Glutamatergic neuron (in vitro differentiated cells): ENCODE measurements at regions not wholly inside any gene's neighbourhood (a gene's known extent, or its start where the extent isn't known, plus 50 kb on each side); places are given as distances from the start of the nearest gene placed in this dataset.

Experiments used
- DNase-seq: peaks from one replicate; pipeline ENCODE4 v3.0.0; 2022
- H3K27ac Mint-ChIP-seq: one replicate; pipeline ENCODE4 v1.8.0; 2020; ENCODE audit warnings: mild to moderate bottlenecking, mixed read lengths, inconsistent platforms; ENCODE audit not compliant: unreplicated experiment
- H3K27me3 Mint-ChIP-seq: one replicate; pipeline ENCODE4 v1.8.0; 2020; ENCODE audit warnings: mild to moderate bottlenecking, moderate library complexity, mixed read lengths, inconsistent platforms; ENCODE audit not compliant: unreplicated experiment
- H3K36me3 Mint-ChIP-seq: one replicate; pipeline ENCODE4 v1.8.0; 2020; ENCODE audit warnings: mild to moderate bottlenecking, mixed read lengths, inconsistent platforms; ENCODE audit not compliant: unreplicated experiment
- H3K4me1 Mint-ChIP-seq: one replicate; pipeline ENCODE4 v1.8.0; 2020; ENCODE audit warnings: mild to moderate bottlenecking, low read depth, mixed read lengths, inconsistent platforms; ENCODE audit not compliant: unreplicated experiment
- H3K4me3 Mint-ChIP-seq: one replicate; pipeline ENCODE4 v1.8.0; 2020; ENCODE audit warnings: mild to moderate bottlenecking, mixed read lengths, inconsistent platforms; ENCODE audit not compliant: unreplicated experiment
- H3K9me3 Mint-ChIP-seq: one replicate; pipeline ENCODE4 v1.8.0; 2020; ENCODE audit warnings: mild to moderate bottlenecking, moderate library complexity, mixed read lengths, inconsistent platforms; ENCODE audit not compliant: unreplicated experiment
- CTCF ChIP-seq: fragments of 200-600 bp; sonication (generic); IDR thresholded peaks from one replicate; pipeline ENCODE4 v1.5.0; 2021; ENCODE audit not compliant: partially characterized antibody, unreplicated experiment

- no peak for TF ChIP-seq CTCF
- peaks cover 9% of the 10 kb centered on the region for H3K27me3 Mint-ChIP-seq
- no peak overlapping the region for H3K4me3 Mint-ChIP-seq
- peaks cover 23% of the 10 kb centered on the region for H3K4me1 Mint-ChIP-seq
- no peak overlapping the region for H3K27ac Mint-ChIP-seq
- H3K36me3 Mint-ChIP-seq: peaks cover 7% of the 10 kb centered on the region
- DNase-seq: no peak
- H3K9me3 Mint-ChIP-seq: peaks cover 4% of the 10 kb centered on the region
Observed at GRCh38 chr22:27239520-27239919, 562.0 kb downstream of the MN1 start.

GRCh38 chr22:27240298-27241075 lies 561.1 kb downstream of the MN1 start:
- H3K27ac Mint-ChIP-seq: no peak overlapping the region
- H3K4me3 Mint-ChIP-seq: no peak overlapping the region
- peaks cover 4% of the 10 kb centered on the region for H3K9me3 Mint-ChIP-seq

GRCh38 chr22:27241430-27242321 lies 559.9 kb downstream of the MN1 start:
- no peak for TF ChIP-seq CTCF
- H3K36me3 Mint-ChIP-seq: peaks cover 7% of the 10 kb centered on the region
- H3K27ac Mint-ChIP-seq: peak overlapping the region; percentile 54
- peaks cover 10% of the 10 kb centered on the region for H3K27me3 Mint-ChIP-seq
- peaks cover 20% of the 10 kb centered on the region for H3K4me1 Mint-ChIP-seq
- no peak overlapping the region for H3K4me3 Mint-ChIP-seq
- peak; percentile 87 for DNase-seq
- peaks cover 4% of the 10 kb centered on the region for H3K9me3 Mint-ChIP-seq

More at GRCh38 chr22:27240298-27241075, 561.1 kb downstream of the MN1 start:
- peaks cover 23% of the 10 kb centered on the region for H3K4me1 Mint-ChIP-seq
- DNase-seq: no peak
- H3K27me3 Mint-ChIP-seq: peaks cover 9% of the 10 kb centered on the region
- peaks cover 7% of the 10 kb centered on the region for H3K36me3 Mint-ChIP-seq
- no peak for TF ChIP-seq CTCF

GRCh38 chr22:27242474-27242873 lies 559.1 kb downstream of the MN1 start:
- H3K27ac Mint-ChIP-seq: peak overlapping the region; percentile 60
- TF ChIP-seq CTCF: no peak
- no peak for DNase-seq
- peak overlapping the region; percentile 53 for H3K4me3 Mint-ChIP-seq
- H3K9me3 Mint-ChIP-seq: peaks cover 4% of the 10 kb centered on the region
- peaks cover 12% of the 10 kb centered on the region for H3K27me3 Mint-ChIP-seq
- H3K4me1 Mint-ChIP-seq: peaks cover 20% of the 10 kb centered on the region
- peaks cover 7% of the 10 kb centered on the region for H3K36me3 Mint-ChIP-seq
